Stimulated activated CD4-positive, alpha-beta T cell treated with anti-CD3 and anti-CD28 coated beads, Interleukin-1b, Interleukin-23, amount 100 ng/mL, for 4 hours (primary cell): ENCODE measurements at regions not wholly inside any gene's neighbourhood (a gene's known extent, or its start where the extent isn't known, plus 50 kb on each side); places are given as distances from the start of the nearest gene placed in this dataset.
A peak's percentile ranks its signal among the peaks of the same experiment; 100 is the strongest.

ENCODE experiments used
- DNase-seq, 2 donors: peaks; one replicate each; pipeline ENCODE4 v3.0.0-alpha.2; 2020; ENCODE audit warnings: low read depth in 2 of 2

- no peak for DNase-seq
These were observed 326.4 kb upstream of the NOCT start for GRCh38 chr4:138689187-138689586.

GRCh38 chr4:138688408-138689085, 327.0 kb upstream of the NOCT start:
- DNase-seq, result no peak

DNA sequence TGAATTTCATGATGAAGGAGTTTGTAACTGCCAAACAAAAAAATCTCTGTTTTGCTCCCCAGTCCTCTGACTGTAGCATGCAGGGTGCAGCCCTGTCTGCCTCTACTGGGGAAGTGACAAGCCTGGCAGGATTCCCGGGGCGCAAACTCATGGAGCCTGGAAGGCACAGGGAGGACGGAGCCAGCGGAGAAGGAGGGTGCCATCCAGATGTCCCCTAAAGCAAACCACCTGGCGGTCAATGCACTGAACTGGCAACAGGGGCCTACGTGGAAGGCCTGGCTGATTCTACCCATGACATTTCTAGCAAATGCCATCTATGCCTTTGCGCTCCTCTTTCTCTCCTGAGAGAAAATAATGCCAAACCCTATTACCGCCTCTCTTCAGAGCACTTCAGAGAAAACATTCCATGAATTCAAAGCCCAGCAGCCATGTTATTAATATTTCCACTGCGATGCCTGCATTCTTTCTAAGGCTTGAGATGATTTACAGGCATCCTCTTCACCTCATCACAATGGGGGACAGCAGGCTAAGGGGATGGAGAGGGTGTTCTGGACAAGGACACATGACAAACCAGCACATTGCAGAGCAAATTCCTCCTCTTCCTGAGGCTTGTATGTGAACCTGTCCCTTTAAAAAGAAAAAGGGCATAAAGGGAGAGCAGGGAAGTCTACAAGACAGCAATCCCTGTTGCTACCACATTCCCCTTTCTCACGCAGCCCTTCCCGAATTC, 329.3 kb upstream of the NOCT start:
- DNase-seq, result no peak

DNA sequence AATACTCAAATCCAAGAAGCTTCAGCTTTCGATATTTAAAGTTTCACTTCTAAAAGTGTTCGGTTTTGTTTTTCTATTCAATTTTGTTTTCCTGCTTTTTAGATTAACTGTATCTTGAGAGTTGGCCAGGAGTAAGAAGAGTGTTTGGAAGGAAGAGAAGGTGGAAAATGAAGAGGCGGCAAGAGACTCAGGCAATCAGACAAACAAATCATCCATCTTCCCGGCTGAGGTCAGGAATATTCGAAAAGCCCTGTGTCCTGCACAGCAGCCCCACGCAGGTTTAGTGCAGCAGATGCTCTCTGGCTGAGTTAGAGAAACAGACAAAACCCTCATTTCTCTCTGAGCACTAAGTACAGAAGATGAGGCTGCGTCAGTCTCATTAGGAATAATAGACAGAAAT, 330.3 kb upstream of the NOCT start:
- DNase-seq, result no peak

- peak; percentile 53 to 61 for DNase-seq
These were observed 334.5 kb upstream of the NOCT start for GRCh38 chr4:138680989-138681604.

DNA sequence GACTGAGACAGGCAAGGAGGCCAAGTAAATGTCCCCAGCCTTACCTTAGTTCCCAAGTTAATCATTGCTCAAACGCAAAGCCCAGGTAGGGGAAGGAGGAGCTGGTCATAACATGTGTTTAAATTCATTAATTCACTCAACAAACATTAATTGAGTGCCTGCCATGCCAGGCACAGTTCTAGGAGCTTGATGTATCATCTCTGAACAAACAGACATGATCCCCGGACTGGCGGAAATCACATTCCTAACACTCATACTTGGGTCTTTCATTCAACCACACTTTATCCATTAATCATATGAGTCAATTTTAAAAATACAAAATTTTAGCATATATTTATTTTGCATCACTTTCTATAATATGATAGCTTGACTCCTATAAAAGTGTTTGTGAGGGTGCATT, 335.3 kb upstream of the NOCT start:
- no peak for DNase-seq

- DNase-seq, result no peak
These were observed 336.4 kb upstream of the NOCT start for GRCh38 chr4:138678985-138679746.

DNA sequence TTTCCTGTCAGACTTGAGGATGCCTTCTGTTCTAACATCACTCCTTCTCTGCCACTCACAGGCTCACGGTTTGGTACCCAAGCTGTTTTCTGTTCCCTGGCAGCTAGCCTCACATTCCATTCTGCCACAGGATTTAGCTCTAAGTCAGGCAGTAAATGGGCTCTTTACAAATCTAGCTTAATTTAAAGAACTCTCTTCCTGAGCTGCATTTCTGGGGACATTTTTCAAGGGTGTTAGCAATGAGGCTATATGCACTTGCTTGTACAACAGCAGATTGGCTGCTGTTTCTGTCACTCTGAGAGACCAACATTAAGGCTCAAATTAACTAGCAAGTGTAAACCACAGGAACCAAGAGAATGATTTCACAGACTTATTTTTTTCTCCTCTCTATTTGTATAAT, 337.8 kb upstream of the NOCT start:
- DNase-seq, result no peak

- no peak for DNase-seq
These were observed 338.4 kb upstream of the NOCT start for GRCh38 chr4:138677212-138677611.

DNA sequence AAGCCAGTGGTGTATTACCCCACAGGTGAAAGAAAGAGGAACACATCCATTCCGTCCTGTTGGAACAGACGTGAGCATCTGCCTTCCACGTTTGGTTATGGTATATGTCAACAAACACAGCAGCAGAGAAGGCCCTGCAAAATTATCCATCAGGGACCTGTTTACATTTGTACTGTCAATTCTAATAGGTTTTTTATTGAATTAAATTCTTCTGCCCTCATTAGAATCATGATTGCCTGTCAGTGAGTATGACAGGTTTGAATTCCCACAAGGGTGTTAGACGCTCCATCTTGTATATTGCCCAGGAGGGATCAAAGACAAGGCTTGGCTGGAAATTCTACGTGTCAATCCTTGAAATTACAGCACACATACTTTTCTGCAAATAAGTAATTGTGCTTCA, 339.9 kb upstream of the NOCT start:
- no peak for DNase-seq

DNA sequence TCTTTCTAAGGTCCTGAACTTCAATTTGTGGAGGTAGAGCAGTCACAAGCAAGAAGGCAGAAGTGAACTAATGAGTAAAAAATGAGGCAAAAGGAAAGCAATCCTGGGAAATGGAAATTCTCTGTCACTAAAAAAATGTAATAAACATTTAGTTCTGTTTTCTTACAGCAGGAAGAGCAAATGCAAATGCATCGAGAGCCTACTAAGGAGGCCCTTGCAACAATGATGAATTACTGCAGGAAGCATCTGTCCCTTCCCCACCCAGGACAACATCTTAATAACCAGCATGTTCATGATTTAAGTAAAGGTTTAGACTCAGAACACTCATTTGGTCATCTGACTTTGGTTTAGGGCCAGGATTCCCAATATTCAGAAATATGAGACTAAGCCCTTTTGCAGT, 341.4 kb upstream of the NOCT start:
- no peak for DNase-seq

GRCh38 chr4:138673053-138673452, 342.5 kb upstream of the NOCT start:
- no peak for DNase-seq

DNA sequence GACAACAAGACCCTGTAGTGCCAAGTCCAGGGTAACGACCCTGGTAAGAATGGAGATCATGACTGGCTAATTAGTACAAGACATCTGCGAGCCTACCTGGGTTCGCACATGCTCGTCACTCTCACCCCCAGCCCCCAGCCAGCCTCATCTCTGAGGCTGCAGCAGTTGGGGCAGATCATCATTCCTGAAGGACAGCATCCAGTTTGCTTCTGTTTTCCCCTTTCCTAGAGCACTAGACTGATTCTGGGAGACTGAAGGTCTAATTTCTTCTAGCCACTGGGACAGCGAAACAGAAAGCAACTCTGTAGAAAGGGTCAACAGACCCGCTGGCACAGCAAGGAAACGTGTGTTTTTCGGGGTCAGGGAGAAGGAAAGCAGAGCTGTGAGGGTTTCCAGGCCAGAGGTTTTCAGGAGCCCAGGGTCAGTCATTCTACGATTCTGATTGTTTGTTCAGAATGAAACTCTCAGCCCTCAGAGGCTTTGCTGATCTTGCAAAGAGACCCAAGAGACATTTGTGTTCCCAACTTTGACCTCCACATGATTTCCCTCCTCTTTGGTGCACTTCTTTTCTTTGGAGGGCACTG, 343.1 kb upstream of the NOCT start:
- DNase-seq, result no peak

- DNase-seq, result no peak
These were observed 343.9 kb upstream of the NOCT start for GRCh38 chr4:138671606-138672084.

- DNase-seq, result no peak
These were observed 344.5 kb upstream of the NOCT start for GRCh38 chr4:138671106-138671505.

- DNase-seq, result no peak
These were observed 344.9 kb upstream of the NOCT start for GRCh38 chr4:138670681-138671080.

GRCh38 chr4:138669479-138670315, 345.9 kb upstream of the NOCT start:
- DNase-seq, result no peak

GRCh38 chr4:138668309-138668708, 347.3 kb upstream of the NOCT start:
- DNase-seq, result no peak

DNA sequence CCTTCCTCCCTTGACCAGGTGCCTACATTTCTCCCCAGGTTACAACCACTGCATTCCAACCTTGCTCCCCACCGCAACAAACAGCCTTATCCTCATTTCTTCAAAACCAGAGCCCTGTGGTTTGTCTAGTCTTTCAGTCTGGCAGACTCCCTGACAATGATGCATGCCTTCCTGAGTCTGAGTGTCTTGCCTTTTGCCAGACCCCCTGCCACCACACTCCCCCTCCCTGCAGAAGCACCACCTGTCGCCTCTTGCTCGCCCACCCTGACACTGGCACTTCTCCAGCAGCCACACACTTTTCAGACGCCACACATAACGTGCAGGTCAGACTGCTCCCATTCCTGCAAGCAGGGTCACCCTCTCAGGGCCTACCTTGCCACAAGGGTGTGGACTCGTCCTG, 349.2 kb upstream of the NOCT start:
- no peak for DNase-seq

DNA sequence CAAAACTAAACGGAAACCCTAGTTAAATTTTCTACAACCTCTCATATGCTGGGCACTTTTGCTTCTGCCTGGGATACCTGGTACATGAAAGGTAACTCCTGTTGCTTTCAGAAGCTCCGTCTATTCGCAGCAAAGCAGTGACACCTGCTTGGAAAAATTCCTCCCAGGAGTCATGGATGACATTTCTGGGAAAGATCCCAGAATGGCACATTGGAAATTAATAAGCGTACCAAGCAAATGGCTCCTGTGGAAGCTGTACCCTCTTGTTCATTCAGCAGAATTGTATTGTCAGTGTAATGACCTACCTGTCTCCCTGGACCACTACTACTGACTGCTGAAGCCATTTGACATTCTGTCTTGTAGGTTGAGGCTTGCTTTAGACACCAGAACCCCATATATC, 349.7 kb upstream of the NOCT start:
- DNase-seq, result no peak

GRCh38 chr4:138663883-138664282, 351.7 kb upstream of the NOCT start:
- DNase-seq, result no peak
